ENCODE measurements at regions not wholly inside any gene's neighbourhood (a gene's known extent, or its start where the extent isn't known, plus 50 kb on each side); places are given as distances from the start of the nearest gene placed in this dataset.

DNA sequence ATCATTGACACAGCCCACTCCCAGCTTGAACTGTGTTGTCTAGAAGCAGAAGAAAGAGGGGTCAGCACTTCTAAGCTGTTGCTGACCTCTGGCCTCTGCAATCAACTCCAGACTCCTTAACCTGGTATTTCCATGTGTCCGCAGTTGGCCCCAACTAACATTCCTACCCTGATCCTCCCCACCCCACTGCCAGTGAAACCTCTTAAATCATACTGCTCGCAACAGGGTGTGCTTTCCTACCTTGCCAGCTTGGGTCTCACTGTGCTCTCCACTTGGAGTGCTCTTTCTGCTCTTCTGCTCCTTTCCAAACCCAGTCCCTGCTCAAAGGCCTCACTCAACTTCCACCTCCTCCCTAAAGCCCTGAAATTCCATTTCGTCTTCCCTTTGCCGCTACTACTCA lies 52.3 kb upstream of the RPS6KA3 start:
- no peaks in the 10 kb centered on the region for H3K9me3 ChIP-seq
- H3K4me3 ChIP-seq = no peak overlapping the region
- in situ Hi-C loops (cut with MboI; ENCODE audit: low sequenced_read_pairs) = no loop called here
- no peak for DNase-seq (ENCODE audit: low spot score in 2 of 2)
- no peaks in the 10 kb centered on the region for H3K36me3 ChIP-seq (replicated peaks)
- H3K4me1 ChIP-seq = no peaks in the 10 kb centered on the region
- H3K27me3 ChIP-seq (ENCODE audit: low read depth) = peaks cover 5% of the 10 kb centered on the region; the same call in 1 of the 2 replicates

DNA sequence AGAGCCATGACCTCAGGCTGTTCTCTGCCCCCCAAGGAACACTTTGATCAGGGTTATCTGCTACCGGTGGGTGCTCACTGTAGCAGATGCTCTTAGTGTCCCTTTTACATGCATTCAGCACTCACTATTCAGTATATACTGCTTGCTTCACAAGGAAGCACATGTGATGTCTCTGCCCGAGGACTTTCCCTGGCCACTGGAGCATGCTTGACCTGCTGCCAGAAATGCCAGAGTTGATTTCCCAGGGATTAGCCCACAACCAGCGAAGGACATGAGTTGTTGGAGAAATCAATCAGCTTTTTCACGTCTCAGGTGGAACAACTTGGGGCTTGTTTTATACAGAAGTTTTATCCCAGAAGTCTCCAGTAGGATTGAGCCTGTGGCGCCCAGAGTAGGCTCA lies 51.2 kb upstream of the RPS6KA3 start:
- no peak for DNase-seq (ENCODE audit: low spot score in 2 of 2)
- Histone ChIP-seq H3K4me1 (no peaks in the 10 kb centered on the region), H3K36me3 (replicated peaks) (no peaks in the 10 kb centered on the region), H3K27me3 (ENCODE audit: low read depth) (peaks cover 5% of the 10 kb centered on the region; the same call in 1 of the 2 replicates), H3K4me3 (no peak overlapping the region), H3K9me3 (no peaks in the 10 kb centered on the region)
- in situ Hi-C loops (cut with MboI; ENCODE audit: low sequenced_read_pairs) = no loop called here

Measured in HAP-1 (cell line).